IMR-90 (cell line): ENCODE measurements at regions not wholly inside any gene's neighbourhood (a gene's known extent, or its start where the extent isn't known, plus 50 kb on each side); places are given as distances from the start of the nearest gene placed in this dataset.

ENCODE experiments used
- ATAC-seq: fragments of 200-7000 bp; cut with Tn5 transposase; 2 replicates; pipeline ENCODE4 v1.9.1; 2020; ENCODE audit warnings: low read depth, mild to moderate bottlenecking, moderate library complexity
- BruUV-seq: library from RNA; stranded (reverse); fragments of 400-500 nt; replicated peaks from 2 replicates; lab custom pipeline; 2021; lab: Mats Ljungman, UMichigan
- CTCF ChIA-PET: fragments of 300-600 bp; formaldehyde crosslinking; extraction: SDS; loops from one replicate; lab custom pipeline; 2021; ENCODE audit warnings: antibody characterized with exemption; lab: Yijun Ruan, JAX
- POLR2A ChIA-PET: fragments of 300-600 bp; sonication (Branson Sonifier 250); formaldehyde crosslinking; loops from one replicate; lab custom pipeline; 2022; ENCODE audit warnings: antibody characterized with exemption; ENCODE audit not compliant: unreplicated experiment; lab: Charles Lee
- DNase-seq: peaks from one replicate; pipeline ENCODE4 v3.0.0; 2013
- H2AFZ ChIP-seq: replicated peaks from 2 replicates; pipeline ENCODE3; 2013; ENCODE audit warnings: low read length, mild to moderate bottlenecking; ENCODE audit not compliant: poor library complexity
- H2AK5ac ChIP-seq: 2 replicates; pipeline ENCODE4 v1.6.1; 2013; ENCODE audit warnings: low read depth, low read length, inconsistent platforms
- H2AK9ac ChIP-seq: replicated peaks from 2 replicates; pipeline ENCODE3; 2013; ENCODE audit warnings: mild to moderate bottlenecking, low read depth, low read length, moderate library complexity; ENCODE audit not compliant: poor library complexity
- H2BK120ac ChIP-seq: 2 replicates; pipeline ENCODE4 v1.6.1; 2013; ENCODE audit warnings: low read depth, low read length, inconsistent platforms
- H2BK15ac ChIP-seq: 3 replicates; pipeline ENCODE4 v1.6.1; 2013; ENCODE audit warnings: low read depth, low read length, inconsistent platforms
- H2BK20ac ChIP-seq: 2 replicates; pipeline ENCODE4 v1.6.1; 2013; ENCODE audit warnings: low read depth, mild to moderate bottlenecking, inconsistent platforms, low read length, moderate library complexity
- H2BK5ac ChIP-seq: 2 replicates; pipeline ENCODE4 v1.6.1; 2013; ENCODE audit warnings: mild to moderate bottlenecking, low read depth, low read length, inconsistent platforms; ENCODE audit not compliant: poor library complexity, severe bottlenecking
- H3K14ac ChIP-seq: replicated peaks from 2 replicates; pipeline ENCODE4 v1.6.1; 2013; ENCODE audit warnings: low read depth, low read length, inconsistent platforms
- H3K18ac ChIP-seq: 2 replicates; pipeline ENCODE4 v1.6.1; 2013; ENCODE audit warnings: low read depth, low read length, control low read depth
- H3K23ac ChIP-seq: 2 replicates; pipeline ENCODE4 v1.6.1; 2013; ENCODE audit warnings: low read depth, low read length, inconsistent platforms
- H3K27ac ChIP-seq: 2 replicates; pipeline ENCODE4 v1.5.1; 2013; ENCODE audit warnings: mild to moderate bottlenecking, control low read depth, low read length; ENCODE audit not compliant: insufficient read depth
- H3K27me3 ChIP-seq: 2 replicates; pipeline ENCODE4 v1.6.1; 2013; ENCODE audit warnings: low read length; ENCODE audit not compliant: control insufficient read depth, insufficient read depth
- H3K36me3 ChIP-seq: 2 replicates; pipeline ENCODE4 v1.6.1; 2013; ENCODE audit warnings: low read length, mixed read lengths; ENCODE audit not compliant: control insufficient read depth, insufficient read depth
- H3K4ac ChIP-seq: 2 replicates; pipeline ENCODE4 v1.6.1; 2013; ENCODE audit warnings: low read depth, low read length, inconsistent platforms
- H3K4me1 ChIP-seq: 2 replicates; pipeline ENCODE4 v1.6.1; 2013; ENCODE audit warnings: low read length, mixed read lengths; ENCODE audit not compliant: control insufficient read depth, insufficient read depth
- H3K4me2 ChIP-seq: 2 replicates; pipeline ENCODE4 v1.6.1; 2013; ENCODE audit warnings: low read depth, mild to moderate bottlenecking, control low read depth, low read length, moderate library complexity
- H3K4me3 ChIP-seq: 2 replicates; pipeline ENCODE4 v1.5.1; 2013; ENCODE audit warnings: low read depth, mild to moderate bottlenecking, control low read depth, low read length, moderate library complexity; ENCODE audit not compliant: insufficient read depth
- H3K56ac ChIP-seq: 2 replicates; pipeline ENCODE4 v1.6.1; 2013; ENCODE audit warnings: low read length, inconsistent platforms; ENCODE audit not compliant: insufficient read depth; ENCODE audit errors: extremely low read depth
- H3K79me1 ChIP-seq, 2 experiments: 2 replicates each; pipeline ENCODE4 v1.6.1; 2013; ENCODE audit warnings: low read length in 2 of 2, inconsistent platforms in 1 of 2, low read depth in 1 of 2
- H3K9ac ChIP-seq: 2 replicates; pipeline ENCODE4 v1.6.1; 2013; ENCODE audit warnings: low read depth, low read length, control low read depth
- H3K9me1 ChIP-seq: 2 replicates; pipeline ENCODE4 v1.6.1; 2013; ENCODE audit warnings: low read length, inconsistent platforms; ENCODE audit not compliant: insufficient read depth
- H3K9me3 ChIP-seq: 2 replicates; pipeline ENCODE4 v1.6.1; 2013; ENCODE audit warnings: low read length; ENCODE audit not compliant: control insufficient read depth, insufficient read depth
- H4K20me1 ChIP-seq: 2 replicates; pipeline ENCODE4 v1.6.1; 2013; ENCODE audit warnings: low read length, inconsistent platforms; ENCODE audit not compliant: insufficient read depth
- H4K5ac ChIP-seq: 2 replicates; pipeline ENCODE4 v1.6.1; 2013; ENCODE audit warnings: mild to moderate bottlenecking, low read depth, low read length, control low read depth
- H4K8ac ChIP-seq, 2 experiments: 2 replicates each; pipeline ENCODE4 v1.6.1; 2013; ENCODE audit warnings: low read depth in 2 of 2, low read length in 2 of 2, control low read depth in 1 of 2, inconsistent platforms in 1 of 2
- H4K91ac ChIP-seq: 2 replicates; pipeline ENCODE4 v1.6.1; 2013; ENCODE audit warnings: low read depth, low read length, inconsistent platforms; ENCODE audit not compliant: insufficient read depth
- CTCF ChIP-seq: conservative IDR thresholded peaks from 2 replicates; pipeline ENCODE4 v1.5.1; 2012; ENCODE audit warnings: mild to moderate bottlenecking, low read depth, low read length, improper control_type of control experiment
- MAFK ChIP-seq: IDR thresholded peaks from 2 replicates; pipeline ENCODE4 v1.6.1; 2012; ENCODE audit warnings: low read depth, low read length, improper control_type of control experiment
- MAZ ChIP-seq: IDR thresholded peaks from 2 replicates; pipeline ENCODE4 v1.6.1; 2012; ENCODE audit warnings: low read depth, mild to moderate bottlenecking, low read length, improper control_type of control experiment, moderate library complexity, borderline replicate concordance
- MXI1 ChIP-seq: IDR thresholded peaks from 2 replicates; pipeline ENCODE4 v1.6.1; 2012; ENCODE audit warnings: low read depth, mild to moderate bottlenecking, low read length, moderate library complexity, borderline replicate concordance
- RCOR1 ChIP-seq: IDR thresholded peaks from 2 replicates; pipeline ENCODE4 v1.6.1; 2012; ENCODE audit warnings: mild to moderate bottlenecking, low read length, improper control_type of control experiment; ENCODE audit not compliant: insufficient replicate concordance
- RFX5 ChIP-seq: IDR thresholded peaks from 2 replicates; pipeline ENCODE4 v1.8.0; 2012; ENCODE audit warnings: low read depth, mild to moderate bottlenecking, low read length, moderate library complexity
- WGBS, 2 experiments: methylation state at CpG; one replicate each; pipeline versions ENCODE4 v1.1.5 to v1.1.7; 2013; ENCODE audit warnings: missing lambda C conversion rate in 2 of 2; ENCODE audit not compliant: insufficient read length in 1 of 2; ENCODE audit errors: extremely low coverage in 2 of 2; 5-methylcytosine and 5-hydroxymethylcytosine counted together
- dilution Hi-C: fragments of 300-500 bp; cut with HindIII; formaldehyde crosslinking; loops from one replicate; pipeline ENCODE4 v1.14.3; 2018; ENCODE audit warnings: low sequenced_read_pairs; ENCODE audit not compliant: unreplicated experiment
- in situ Hi-C: fragments of 300-500 bp; cut with MboI; formaldehyde crosslinking; loops from 3 replicates; pipeline ENCODE4 v1.14.3; 2019; ENCODE audit warnings: low sequenced_read_pairs, inconsistent platforms, mixed read lengths
- intact Hi-C: fragments of 100-400 bp; cut with micrococcal nuclease; formaldehyde crosslinking; loops from 2 replicates; pipeline ENCODE4 v1.10.0; 2022

DNA sequence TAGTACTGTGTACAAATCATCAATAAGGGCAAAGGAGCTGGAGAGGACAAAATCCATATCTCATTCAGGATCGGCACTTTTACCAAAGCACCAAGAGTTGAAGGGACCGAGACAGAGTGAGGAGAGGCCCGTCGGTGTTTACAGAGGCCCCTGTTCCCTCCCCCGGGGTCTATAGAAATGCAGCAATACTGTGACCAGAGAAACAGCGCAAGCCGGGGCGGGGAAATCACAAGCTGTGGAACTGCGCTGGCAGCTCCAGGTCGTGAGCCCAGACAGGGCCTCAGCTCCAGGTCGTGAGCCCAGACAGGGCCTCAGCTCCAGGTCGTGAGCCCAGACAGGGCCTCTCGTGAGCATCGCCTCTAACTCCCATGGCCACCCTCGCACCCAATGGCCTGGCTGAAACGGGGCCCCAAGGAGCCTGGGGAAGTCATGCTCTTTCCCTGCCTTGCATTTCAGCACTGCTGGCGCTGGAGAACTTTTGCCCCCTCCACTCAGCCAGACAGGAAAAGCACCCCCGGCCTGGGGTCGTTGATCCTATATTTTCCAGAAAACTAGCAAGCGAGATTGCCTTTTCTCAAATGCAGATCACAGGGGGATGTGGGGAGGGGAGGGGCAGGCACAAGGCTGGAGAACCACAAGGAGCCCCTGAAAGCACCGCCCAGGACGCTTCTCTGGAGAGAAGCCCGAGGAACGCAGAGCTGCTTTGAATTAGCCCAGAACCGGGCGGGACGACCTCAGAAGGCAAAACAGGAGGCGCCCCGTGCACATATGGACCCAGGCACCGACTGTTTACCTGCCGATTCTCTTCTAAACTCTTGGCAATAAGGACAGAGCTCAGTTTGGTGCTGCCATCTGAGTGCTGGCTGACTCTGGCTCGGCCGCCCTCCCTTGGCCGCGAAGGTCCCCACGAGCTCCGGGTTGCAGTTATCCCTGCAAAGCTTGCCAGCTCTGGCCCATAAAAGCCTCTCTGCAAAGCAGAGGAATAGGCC lies 223.7 kb downstream of the ACKR3 start:
- H3K4ac ChIP-seq: no peak overlapping the region
- no peak overlapping the region for H2BK20ac ChIP-seq
- WGBS, 2 experiments: 62% methylated on average over 17 of the region's 37 CpGs; no CpG with 5 or more reads in 1 of the 2 experiments
- no peak overlapping the region for H2BK15ac ChIP-seq
- no peak overlapping the region for H4K8ac ChIP-seq
- DNase-seq (no peak), ATAC-seq (no peak)
- H3K4me3 ChIP-seq: no peak overlapping the region
- no peaks in the 10 kb centered on the region for H3K4me1 ChIP-seq
- H3K9ac ChIP-seq: no peak overlapping the region
- H4K20me1 ChIP-seq: no peaks in the 10 kb centered on the region
- dilution Hi-C loops: no loop called here
- no peak overlapping the region for H2AK5ac ChIP-seq
- H3K27ac ChIP-seq: no peak overlapping the region
- H3K27me3 ChIP-seq: peaks cover 8% of the 10 kb centered on the region
- no peak overlapping the region for H2BK5ac ChIP-seq
- ChIA-PET CTCF (no interaction called here), POLR2A (interaction anchor here (0.7 kb wide), 1 partner anchor 23 kb away, joined by 8 read pairs; no protein-coding TSS in a partner anchor)
- no peak overlapping the region for H3K14ac ChIP-seq
- H3K23ac ChIP-seq: no peak overlapping the region
- intact Hi-C loops: no loop called here
- in situ Hi-C loops: no loop called here
- H3K18ac ChIP-seq: no peak overlapping the region
- H3K4me2 ChIP-seq: no peak overlapping the region
- H3K36me3 ChIP-seq: no peaks in the 10 kb centered on the region
- H3K9me1 ChIP-seq: no peaks in the 10 kb centered on the region
- H4K91ac ChIP-seq: no peak overlapping the region
- no peak overlapping the region for H4K5ac ChIP-seq
- no peaks in the 10 kb centered on the region; the same call in 1 of the 2 replicates for H3K9me3 ChIP-seq
- no peak overlapping the region for H3K56ac ChIP-seq
- H2AK9ac ChIP-seq: no peak overlapping the region
- TF ChIP-seq MAZ (no peak), MAFK (no peak), MXI1 (no peak), RFX5 (no peak), RCOR1 (no peak), CTCF (no peak)
- no peak overlapping the region for H2BK120ac ChIP-seq
- no TSS peak for BruUV-seq
- no peaks in the 10 kb centered on the region for H3K79me1 ChIP-seq
- H2AFZ ChIP-seq: no peak overlapping the region
